K562 (cell line): ENCODE measurements at regions not wholly inside any gene's neighbourhood (a gene's known extent, or its start where the extent isn't known, plus 50 kb on each side); places are given as distances from the start of the nearest gene placed in this dataset.

Source experiments
- ATAC-seq: fragments of 200-7000 bp; cut with Tn5 transposase; 3 replicates; pipeline ENCODE4 v1.9.1; 2020; ENCODE audit warnings: moderate library complexity
- BruUV-seq: library from RNA; stranded (reverse); fragments of 400-500 nt; replicated peaks from 2 replicates; lab custom pipeline; 2021; lab: Mats Ljungman, UMichigan
- CTCF ChIA-PET: fragments of 300-600 bp; formaldehyde crosslinking; extraction: SDS; loops from one replicate; lab custom pipeline; 2021; ENCODE audit warnings: low intra/inter-chr PET ratio; lab: Yijun Ruan, JAX
- POLR2A ChIA-PET: fragments of 300-600, 350-650 bp; sonication (Branson Sonifier 250); formaldehyde crosslinking; extraction: SDS; loops from one replicate; lab custom pipeline; 2021; ENCODE audit warnings: antibody characterized with exemption, inconsistent platforms; lab: Yijun Ruan, JAX
- DNase-seq, 4 experiments: peaks; one replicate each; pipeline versions ENCODE4 v3.0.0 to v3.0.0-alpha.2; 2011 to 2018; ENCODE audit warnings: low spot score in 3 of 4, mixed read lengths in 3 of 4; ENCODE audit errors: extremely low read depth in 1 of 4
- FAIRE-seq: peaks from 2 replicates; lab custom pipeline; 2011; peaks lifted over from hg19 to GRCh38; lab: Jason Lieb, UNC
- H2AFZ ChIP-seq: 2 replicates; pipeline ENCODE4 v1.6.0; 2011; ENCODE audit warnings: low read depth, low read length, control low read depth, inconsistent platforms
- H3K27ac ChIP-seq: fragments of 200-600 bp; 3 replicates; pipeline ENCODE4 v1.8.0; 2011; ENCODE audit warnings: low read depth, mild to moderate bottlenecking, control low read depth, inconsistent platforms, low read length, moderate library complexity, mixed read lengths; ENCODE audit errors: extremely low read depth
- H3K27me3 ChIP-seq, 2 experiments: fragments of 300-600 bp in 1 of 2; 2 replicates in 1 of 2; 3 replicates in 1 of 2; pipeline versions ENCODE4 v1.6.0 to v1.8.0; 2011; ENCODE audit warnings: inconsistent platforms in 2 of 2, low read length in 2 of 2, mild to moderate bottlenecking in 1 of 2, mixed read lengths in 1 of 2, moderate library complexity in 1 of 2; ENCODE audit not compliant: control insufficient read depth in 2 of 2, insufficient read depth in 2 of 2
- H3K36me3 ChIP-seq: fragments of 300-600 bp; 3 replicates; pipeline ENCODE4 v1.8.0; 2011; ENCODE audit warnings: mild to moderate bottlenecking, low read length, inconsistent platforms; ENCODE audit not compliant: control insufficient read depth, insufficient read depth
- H3K4me1 ChIP-seq, 2 experiments: fragments of 200-600 bp in 1 of 2; replicated peaks in 1 of 2; 2 replicates in 1 of 2; 3 replicates in 1 of 2; pipeline versions ENCODE4 v1.5.1 to v1.8.0; 2011; ENCODE audit warnings: inconsistent platforms in 2 of 2, low read length in 2 of 2, mild to moderate bottlenecking in 1 of 2, mixed read lengths in 1 of 2, moderate library complexity in 1 of 2; ENCODE audit not compliant: control insufficient read depth in 2 of 2, insufficient read depth in 2 of 2
- H3K4me2 ChIP-seq: 2 replicates; pipeline ENCODE4 v1.6.1; 2011; ENCODE audit warnings: low read length, control low read depth, inconsistent platforms, mixed read lengths; ENCODE audit not compliant: insufficient read depth
- H3K4me3 ChIP-seq: fragments of 200-600 bp; sonication (generic), shearing (Covaris generic); 2 replicates; pipeline ENCODE4 v1.5.1; 2016; ENCODE audit warnings: control low read depth, inconsistent platforms
- H3K79me2 ChIP-seq: fragments of 200-600 bp; 3 replicates; pipeline ENCODE4 v1.8.0; 2011; ENCODE audit warnings: low read length, inconsistent platforms; ENCODE audit not compliant: control insufficient read depth, insufficient read depth
- H3K9ac ChIP-seq, 2 experiments: 2 replicates each; pipeline versions ENCODE4 v1.6.0 to v1.6.1; 2011; ENCODE audit warnings: low read depth in 2 of 2, low read length in 2 of 2, control low read depth in 1 of 2, inconsistent platforms in 1 of 2, mild to moderate bottlenecking in 1 of 2, mixed read lengths in 1 of 2; ENCODE audit not compliant: insufficient read depth in 1 of 2
- H3K9me1 ChIP-seq: one replicate; pipeline ENCODE4 v1.6.0; 2011; ENCODE audit warnings: inconsistent platforms, mild to moderate bottlenecking, low read length, moderate library complexity; ENCODE audit not compliant: control insufficient read depth, insufficient read depth
- H3K9me3 ChIP-seq: replicated peaks from 2 replicates; pipeline ENCODE4 v1.5.1; 2011; ENCODE audit warnings: low read depth, low read length, inconsistent platforms; ENCODE audit not compliant: control insufficient read depth, insufficient read depth
- H4K20me1 ChIP-seq: replicated peaks from 2 replicates; pipeline ENCODE4 v1.6.1; 2011; ENCODE audit warnings: low read length, inconsistent platforms, mixed read lengths; ENCODE audit not compliant: control insufficient read depth, insufficient read depth
- EP400 ChIP-seq: fragments of 450-650 bp; IDR thresholded peaks from 2 replicates; pipeline ENCODE4 v1.6.1; 2017; ENCODE audit warnings: antibody characterized with exemption, mild to moderate bottlenecking, moderate library complexity
- FOXP1 ChIP-seq: sonication (generic); formaldehyde crosslinking; IDR thresholded peaks from 2 replicates; pipeline ENCODE4 v1.8.0; 2022; ENCODE audit warnings: mild to moderate bottlenecking, missing genetic modification reagents
- ID3 ChIP-seq, 2 experiments: fragments of 250-450 bp in 1 of 2; fragments of 450-650 bp in 1 of 2; sonication (Bioruptor Pico) in 1 of 2; IDR thresholded peaks; 2 replicates each; pipeline versions ENCODE4 v1.6.1 to v1.8.0; 2016 to 2021; ENCODE audit warnings: mild to moderate bottlenecking in 2 of 2, moderate library complexity in 2 of 2, missing compliant biosample characterization in 1 of 2, missing genetic modification characterization in 1 of 2
- PTTG1 ChIP-seq: fragments of 450-650 bp; IDR thresholded peaks from 2 replicates; pipeline ENCODE4 v1.6.1; 2016; ENCODE audit warnings: low read depth, mild to moderate bottlenecking, missing genetic modification characterization, missing compliant biosample characterization
- RBM39 ChIP-seq: fragments of 200-400 bp; formaldehyde crosslinking; optimal IDR thresholded peaks from 2 replicates; pipeline ENCODE3; 2018; ENCODE audit warnings: low read depth, low read length
- RFX7 ChIP-seq: fragments of 250-450 bp; sonication (Bioruptor Pico); IDR thresholded peaks from 2 replicates; pipeline ENCODE4 v1.5.1; 2021; ENCODE audit warnings: mild to moderate bottlenecking
- SAP30 ChIP-seq: fragments of 200-600 bp; sonication (generic); IDR thresholded peaks from 2 replicates; pipeline ENCODE4 v1.6.1; 2012; ENCODE audit warnings: borderline replicate concordance, low read depth, mild to moderate bottlenecking, moderate library complexity, low read length, control low read depth, inconsistent platforms; ENCODE audit not compliant: insufficient read depth, poor library complexity, severe bottlenecking
- SMAD2 ChIP-seq: fragments of 150-350 bp; IDR thresholded peaks from 2 replicates; pipeline ENCODE4 v1.6.1; 2014; ENCODE audit warnings: low read depth, mild to moderate bottlenecking, low read length
- SMAD3 ChIP-seq: fragments of 450-650 bp; formaldehyde crosslinking; conservative IDR thresholded peaks from 2 replicates; pipeline ENCODE4 v1.4.0; 2020; ENCODE audit warnings: mild to moderate bottlenecking
- SUPT5H ChIP-seq: fragments of 450-650 bp; IDR thresholded peaks from 2 replicates; pipeline ENCODE4 v1.6.1; 2016
- ZNF133 ChIP-seq: fragments of 250-450 bp; sonication (Bioruptor Pico); IDR thresholded peaks from 2 replicates; pipeline ENCODE4 v1.4.0; 2020; ENCODE audit warnings: mild to moderate bottlenecking
- ZNF239 ChIP-seq: fragments of 250-450 bp; sonication (Bioruptor Pico); IDR thresholded peaks from 2 replicates; pipeline ENCODE4 v1.4.0; 2020; ENCODE audit warnings: mild to moderate bottlenecking
- ZNF639 ChIP-seq, 2 experiments: fragments of 200-800 bp in 1 of 2; sonication (Bioruptor generic) in 1 of 2; sonication (generic) in 1 of 2; formaldehyde crosslinking in 1 of 2; IDR thresholded peaks in 1 of 2; conservative IDR thresholded peaks in 1 of 2; 2 replicates each; pipeline versions ENCODE4 v1.5.0 to v1.6.1; 2016 to 2020; ENCODE audit warnings: missing compliant biosample characterization in 1 of 2, missing genetic modification characterization in 1 of 2, missing genetic modification reagents in 1 of 2
- ZNF655 ChIP-seq: fragments of 250-450 bp; sonication (Bioruptor Pico); IDR thresholded peaks from 2 replicates; pipeline ENCODE4 v1.5.0; 2021
- ZNF76 ChIP-seq: fragments of 250-450 bp; sonication (Bioruptor Pico); IDR thresholded peaks from 2 replicates; pipeline ENCODE4 v1.4.0; 2020; ENCODE audit warnings: mild to moderate bottlenecking, moderate library complexity, borderline replicate concordance
- ZNF766 ChIP-seq: fragments of 200-800 bp; sonication (Bioruptor generic); conservative IDR thresholded peaks from 2 replicates; pipeline ENCODE4 v1.6.1; 2016; ENCODE audit warnings: missing genetic modification characterization, missing compliant biosample characterization
- ZNF77 ChIP-seq: fragments of 250-450 bp; sonication (Bioruptor Pico); IDR thresholded peaks from 2 replicates; pipeline ENCODE4 v1.5.0; 2020
- ZSCAN32 ChIP-seq: fragments of 450-650 bp; formaldehyde crosslinking; IDR thresholded peaks from 2 replicates; pipeline ENCODE4 v1.4.0; 2020; ENCODE audit warnings: mild to moderate bottlenecking, moderate library complexity
- WGBS: fragments of 100-300 bp; shearing (Covaris generic); methylation state at CpG from one replicate; pipeline ENCODE4 v1.1.6; 2016; ENCODE audit warnings: low coverage, mixed read lengths; ENCODE audit not compliant: insufficient coverage; ENCODE audit errors: missing lambda C conversion rate; 5-methylcytosine and 5-hydroxymethylcytosine counted together
- in situ Hi-C: fragments of 300-500 bp; cut with MboI; formaldehyde crosslinking; loops from 4 replicates; pipeline ENCODE4 v1.15.0; 2018; ENCODE audit warnings: inconsistent platforms, mixed read lengths
- intact Hi-C: fragments of 100-400 bp; cut with micrococcal nuclease; formaldehyde crosslinking; loops from 2 replicates; pipeline ENCODE4 v1.14.2; 2022

- H4K20me1 ChIP-seq: no peaks in the 10 kb centered on the region; the same call in 1 of the 2 replicates
- peaks cover 3% of the 10 kb centered on the region for H3K9me1 ChIP-seq
- no peak overlapping the region for H3K4me3 ChIP-seq
- BruUV-seq: no TSS peak
- FAIRE-seq: no peak
- WGBS: 2% methylated on average over 4 of the region's 4 CpGs
- H3K27ac ChIP-seq: no peak overlapping the region
- no peak for TF ChIP-seq FOXP1 (CRISPR knock-in tag)
- TF ChIP-seq PTTG1 (tag): no peak
- TF ChIP-seq SMAD3 (CRISPR knock-in tag): no peak
- TF ChIP-seq ID3 (CRISPR knock-in tag; IDR thresholded peaks at IDR 0.05): no peak
- TF ChIP-seq ID3 (tag; IDR thresholded peaks at IDR 0.05): no peak
- no peak for TF ChIP-seq ZSCAN32 (CRISPR knock-in tag)
- no peak for TF ChIP-seq ZNF77 (CRISPR knock-in tag)
- no peak for TF ChIP-seq SMAD2
- TF ChIP-seq ZNF239: no peak
- TF ChIP-seq SAP30: no peak
- no peak for TF ChIP-seq SUPT5H
- TF ChIP-seq RFX7 (CRISPR knock-in tag): no peak
- no peak for TF ChIP-seq ZNF639 (CRISPR knock-in tag; conservative IDR thresholded peaks at IDR 0.05 in 1 of 2, IDR thresholded peaks at IDR 0.05 in 1 of 2)
- no peak for TF ChIP-seq ZNF133 (CRISPR knock-in tag)
- TF ChIP-seq RBM39: no peak
- no peak for TF ChIP-seq ZNF76 (CRISPR knock-in tag)
- TF ChIP-seq EP400: no peak
- no peak for TF ChIP-seq ZNF655 (CRISPR knock-in tag)
- TF ChIP-seq ZNF766 (CRISPR knock-in tag): no peak
- intact Hi-C loops: no loop called here
- peaks cover 27 to 55% of the 10 kb centered on the region in 2 experiments; a peak in 4 of 5 replicates for H3K27me3 ChIP-seq
- in situ Hi-C loops: no loop called here
- no peaks in the 10 kb centered on the region for H3K9me3 ChIP-seq
- H3K9ac ChIP-seq: no peak overlapping the region
- no peaks in the 10 kb centered on the region for H3K4me1 ChIP-seq
- no peaks in the 10 kb centered on the region for H3K79me2 ChIP-seq
- POLR2A ChIA-PET: interaction anchor here (1.0 kb wide), 1 partner anchor 14 kb away, joined by 3 read pairs; no protein-coding TSS in a partner anchor
- no peak overlapping the region for H2AFZ ChIP-seq
- ATAC-seq: no peak; the same call in 2 of the 3 replicates
- no peak for DNase-seq
- H3K4me2 ChIP-seq: no peak overlapping the region
- CTCF ChIA-PET: no interaction called here
- no peaks in the 10 kb centered on the region for H3K36me3 ChIP-seq
Observed at GRCh38 chr16:50446861-50447260, 78.1 kb upstream of the BRD7 start.
